GM23338 (cell line): ENCODE measurements at regions not wholly inside any gene's neighbourhood (a gene's known extent, or its start where the extent isn't known, plus 50 kb on each side); places are given as distances from the start of the nearest gene placed in this dataset.

Source experiments
- ETS1 ChIP-seq: IDR thresholded peaks from 2 replicates; pipeline ENCODE4 v1.6.1; 2016; ENCODE audit warnings: antibody characterized with exemption
- EZH2 ChIP-seq: fragments of 200-600 bp; sonication (generic); IDR thresholded peaks from one replicate; pipeline ENCODE4 v1.8.0; 2017; ENCODE audit warnings: antibody characterized with exemption, mild to moderate bottlenecking, low read depth; ENCODE audit not compliant: unreplicated experiment
- EZH2phosphoT487 ChIP-seq: fragments of 200-600 bp; sonication (generic); IDR thresholded peaks from one replicate; pipeline ENCODE4 v1.8.1; 2018; ENCODE audit warnings: antibody characterized with exemption; ENCODE audit not compliant: unreplicated experiment
- NANOG ChIP-seq: IDR thresholded peaks from 2 replicates; pipeline ENCODE4 v1.6.1; 2016; ENCODE audit warnings: antibody characterized with exemption, borderline replicate concordance
- POLR2AphosphoS5 ChIP-seq: IDR thresholded peaks from 2 replicates; pipeline ENCODE4 v1.6.1; 2016; ENCODE audit warnings: antibody characterized with exemption, low read depth
- REST ChIP-seq: IDR thresholded peaks from one replicate; pipeline ENCODE4 v1.6.1; 2018; ENCODE audit warnings: antibody characterized with exemption; ENCODE audit not compliant: unreplicated experiment
- ZNF114 ChIP-seq: fragments of 250-450 bp; sonication (Bioruptor Pico); IDR thresholded peaks from 2 replicates; pipeline ENCODE4 v1.5.0; 2020; ENCODE audit warnings: mild to moderate bottlenecking, moderate library complexity
- ZNF462 ChIP-seq: fragments of 250-450 bp; sonication (Bioruptor Pico); IDR thresholded peaks from 2 replicates; pipeline ENCODE4 v1.5.0; 2020; ENCODE audit warnings: mild to moderate bottlenecking, moderate library complexity
- TF ChIP-seq, protein P1 (sequence below), 2 experiments: fragments of 200-600 bp in 1 of 2; sonication (generic) in 1 of 2; conservative IDR thresholded peaks; 2 replicates each; pipeline versions ENCODE4 v1.5.1 to v1.6.1; 2016 to 2017; ENCODE audit warnings: antibody characterized with exemption in 2 of 2, low read depth in 2 of 2, mild to moderate bottlenecking in 2 of 2, moderate library complexity in 1 of 2

DNA sequence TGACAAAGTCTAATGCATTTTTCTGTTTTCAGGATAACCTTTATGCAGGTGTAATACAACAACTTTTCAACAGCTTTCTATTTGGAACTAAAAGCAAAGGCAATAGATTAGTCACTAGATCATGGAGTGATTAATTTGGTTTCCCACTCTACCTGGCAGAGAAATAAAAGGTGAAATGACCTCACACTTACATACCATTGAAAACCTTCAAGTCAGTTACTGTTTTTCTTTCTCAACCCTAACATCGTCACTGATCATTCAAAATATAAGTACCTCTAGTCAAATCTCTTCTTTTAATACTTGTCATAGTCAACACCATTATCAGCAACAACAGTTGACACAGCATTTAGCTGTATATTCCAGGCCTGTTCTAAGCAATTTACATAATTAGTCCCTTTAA lies 85.1 kb upstream of the ZCCHC13 start:
- TF ChIP-seq ETS1 (no peak), POLR2AphosphoS5 (no peak), EZH2 (no peak), ZNF114 (no peak), EZH2phosphoT487 (no peak), NANOG (no peak), REST (no peak), ZNF462 (CRISPR knock-in tag) (no peak)
- TF ChIP-seq, protein P1, sequence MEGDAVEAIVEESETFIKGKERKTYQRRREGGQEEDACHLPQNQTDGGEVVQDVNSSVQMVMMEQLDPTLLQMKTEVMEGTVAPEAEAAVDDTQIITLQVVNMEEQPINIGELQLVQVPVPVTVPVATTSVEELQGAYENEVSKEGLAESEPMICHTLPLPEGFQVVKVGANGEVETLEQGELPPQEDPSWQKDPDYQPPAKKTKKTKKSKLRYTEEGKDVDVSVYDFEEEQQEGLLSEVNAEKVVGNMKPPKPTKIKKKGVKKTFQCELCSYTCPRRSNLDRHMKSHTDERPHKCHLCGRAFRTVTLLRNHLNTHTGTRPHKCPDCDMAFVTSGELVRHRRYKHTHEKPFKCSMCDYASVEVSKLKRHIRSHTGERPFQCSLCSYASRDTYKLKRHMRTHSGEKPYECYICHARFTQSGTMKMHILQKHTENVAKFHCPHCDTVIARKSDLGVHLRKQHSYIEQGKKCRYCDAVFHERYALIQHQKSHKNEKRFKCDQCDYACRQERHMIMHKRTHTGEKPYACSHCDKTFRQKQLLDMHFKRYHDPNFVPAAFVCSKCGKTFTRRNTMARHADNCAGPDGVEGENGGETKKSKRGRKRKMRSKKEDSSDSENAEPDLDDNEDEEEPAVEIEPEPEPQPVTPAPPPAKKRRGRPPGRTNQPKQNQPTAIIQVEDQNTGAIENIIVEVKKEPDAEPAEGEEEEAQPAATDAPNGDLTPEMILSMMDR (conservative IDR thresholded peaks at IDR 0.05; ENCODE audit: low read depth in 2 of 2) = no peak
